ENCODE measurements at regions not wholly inside any gene's neighbourhood (a gene's known extent, or its start where the extent isn't known, plus 50 kb on each side); places are given as distances from the start of the nearest gene placed in this dataset.

- TF ChIP-seq CTCF (IDR thresholded peaks at IDR 0.05) (no peak), ZFX (IDR thresholded peaks at IDR 0.05; ENCODE audit: borderline replicate concordance) (no peak)
Measured at GRCh38 chr2:195470622-195471021, 186.4 kb upstream of the SLC39A10 start.

All from 22Rv1 (cell line).